GM23338 (cell line): ENCODE measurements at regions not wholly inside any gene's neighbourhood (a gene's known extent, or its start where the extent isn't known, plus 50 kb on each side); places are given as distances from the start of the nearest gene placed in this dataset.

Experiments used
- ATAC-seq: fragments of 200-7000 bp; cut with Tn5 transposase; 3 replicates; pipeline ENCODE4 v1.9.1; 2020
- DNase-seq: peaks from one replicate; pipeline ENCODE4 v3.0.0-alpha.2; 2015; ENCODE audit warnings: low spot score
- H2AFZ ChIP-seq: fragments of 200-600 bp; sonication (generic); 2 replicates; pipeline ENCODE4 v1.8.0; 2016; ENCODE audit warnings: antibody characterized with exemption, mild to moderate bottlenecking, moderate library complexity
- H3F3A ChIP-seq: fragments of 200-600 bp; sonication (generic); replicated peaks from 2 replicates; pipeline ENCODE4 v1.8.0; 2017; ENCODE audit warnings: antibody characterized with exemption, mixed run types, low read depth
- H3K27ac ChIP-seq: fragments of 200-600 bp; sonication (generic); 2 replicates; pipeline ENCODE4 v1.6.1; 2016; ENCODE audit warnings: low read depth
- H3K27me3 ChIP-seq: fragments of 200-600 bp; sonication (generic); 2 replicates; pipeline ENCODE4 v1.8.0; 2016; ENCODE audit warnings: mild to moderate bottlenecking, mixed run types, moderate library complexity; ENCODE audit not compliant: insufficient read depth
- H3K36me3 ChIP-seq: fragments of 200-600 bp; sonication (generic); 2 replicates; pipeline ENCODE4 v1.8.0; 2016; ENCODE audit warnings: mild to moderate bottlenecking; ENCODE audit not compliant: insufficient read depth
- H3K4me1 ChIP-seq: fragments of 200-600 bp; sonication (generic); 2 replicates; pipeline ENCODE4 v1.8.0; 2016; ENCODE audit warnings: mild to moderate bottlenecking, moderate library complexity; ENCODE audit not compliant: insufficient read depth
- H3K4me2 ChIP-seq: fragments of 200-600 bp; sonication (generic); 2 replicates; pipeline ENCODE4 v1.7.1; 2017; ENCODE audit warnings: mixed run types
- H3K4me3 ChIP-seq: fragments of 200-600 bp; sonication (generic); 2 replicates; pipeline ENCODE4 v1.6.1; 2016; ENCODE audit warnings: mixed run types
- H3K79me2 ChIP-seq: fragments of 200-600 bp; sonication (generic); replicated peaks from 2 replicates; pipeline ENCODE4 v1.8.0; 2017; ENCODE audit warnings: mild to moderate bottlenecking; ENCODE audit not compliant: insufficient read depth
- H3K9me2 ChIP-seq: fragments of 200-600 bp; sonication (generic); 2 replicates; pipeline ENCODE4 v1.8.0; 2017; ENCODE audit not compliant: insufficient read depth
- H4K20me1 ChIP-seq: fragments of 200-600 bp; sonication (generic); replicated peaks from 2 replicates; pipeline ENCODE4 v1.8.0; 2017; ENCODE audit warnings: mild to moderate bottlenecking; ENCODE audit not compliant: insufficient read depth
- H3K27ac Mint-ChIP-seq: 2 replicates; pipeline ENCODE4 v1.8.0; 2020; ENCODE audit warnings: inconsistent platforms, mild to moderate bottlenecking, moderate library complexity, mixed read lengths
- H3K27me3 Mint-ChIP-seq: 3 replicates; pipeline ENCODE4 v1.8.0; 2022; ENCODE audit warnings: low read depth, mild to moderate bottlenecking, moderate library complexity, mixed read lengths, inconsistent platforms; ENCODE audit not compliant: insufficient read depth, poor library complexity
- H3K36me3 Mint-ChIP-seq: 3 replicates; pipeline ENCODE4 v1.8.0; 2021; ENCODE audit warnings: low read depth, mild to moderate bottlenecking, inconsistent platforms, moderate library complexity, mixed read lengths
- H3K4me1 Mint-ChIP-seq: 3 replicates; pipeline ENCODE4 v1.8.0; 2020; ENCODE audit warnings: mild to moderate bottlenecking, inconsistent platforms, mixed read lengths
- H3K4me3 Mint-ChIP-seq: 3 replicates; pipeline ENCODE4 v1.8.0; 2021; ENCODE audit warnings: moderate library complexity, mild to moderate bottlenecking, inconsistent platforms, mixed read lengths
- H3K9me3 Mint-ChIP-seq: 3 replicates; pipeline ENCODE4 v1.8.0; 2020; ENCODE audit warnings: moderate library complexity, mild to moderate bottlenecking, inconsistent platforms, mixed read lengths
- CREB1 ChIP-seq: fragments of 250-450 bp; sonication (Bioruptor Pico); IDR thresholded peaks from 2 replicates; pipeline ENCODE4 v1.5.0; 2020; ENCODE audit warnings: low read depth, mild to moderate bottlenecking, moderate library complexity
- CTCF ChIP-seq, 2 experiments: fragments of 200-600 bp in 1 of 2; sonication (generic) in 1 of 2; conservative IDR thresholded peaks; 2 replicates each; pipeline versions ENCODE4 v1.5.1 to v1.6.1; 2016 to 2017; ENCODE audit warnings: antibody characterized with exemption in 2 of 2, low read depth in 2 of 2, mild to moderate bottlenecking in 2 of 2, moderate library complexity in 1 of 2
- EZH2 ChIP-seq: fragments of 200-600 bp; sonication (generic); IDR thresholded peaks from one replicate; pipeline ENCODE4 v1.8.0; 2017; ENCODE audit warnings: antibody characterized with exemption, mild to moderate bottlenecking, low read depth; ENCODE audit not compliant: unreplicated experiment
- JUNB ChIP-seq: IDR thresholded peaks from one replicate; pipeline ENCODE4 v1.6.1; 2016; ENCODE audit warnings: antibody characterized with exemption; ENCODE audit not compliant: unreplicated experiment
- NANOG ChIP-seq: IDR thresholded peaks from 2 replicates; pipeline ENCODE4 v1.6.1; 2016; ENCODE audit warnings: antibody characterized with exemption, borderline replicate concordance
- STAT1 ChIP-seq: IDR thresholded peaks from one replicate; pipeline ENCODE4 v1.6.1; 2016; ENCODE audit warnings: antibody characterized with exemption; ENCODE audit not compliant: unreplicated experiment
- ZNF462 ChIP-seq: fragments of 250-450 bp; sonication (Bioruptor Pico); IDR thresholded peaks from 2 replicates; pipeline ENCODE4 v1.5.0; 2020; ENCODE audit warnings: mild to moderate bottlenecking, moderate library complexity

GRCh38 chr5:43774881-43775399 is 172.0 kb downstream of the NNT start (continued):
- no peak for TF ChIP-seq ZNF462 (CRISPR knock-in tag)

GRCh38 chr5:43773478-43773844 is 170.5 kb downstream of the NNT start:
- no peaks in the 10 kb centered on the region for H3K9me3 Mint-ChIP-seq
- Histone ChIP-seq H3K4me3 (no peak overlapping the region), H4K20me1 (no peaks in the 10 kb centered on the region), H3K36me3 (no peaks in the 10 kb centered on the region), H3F3A (no peaks in the 10 kb centered on the region), H3K27me3 (no peaks in the 10 kb centered on the region), H3K79me2 (no peaks in the 10 kb centered on the region), H3K9me2 (peaks cover 7% of the 10 kb centered on the region; the same call in 1 of the 2 replicates), H2AFZ (no peak overlapping the region), H3K27ac (peak overlapping the region; percentile 71), H3K4me2 (no peak overlapping the region), H3K4me1 (peaks cover 16% of the 10 kb centered on the region)
- H3K36me3 Mint-ChIP-seq = no peaks in the 10 kb centered on the region
- ATAC-seq (no peak), DNase-seq (peak; percentile 49)
- peaks cover 20% of the 10 kb centered on the region; the same call in 2 of the 3 replicates for H3K4me1 Mint-ChIP-seq
- H3K4me3 Mint-ChIP-seq = no peak overlapping the region
- no peaks in the 10 kb centered on the region for H3K27me3 Mint-ChIP-seq
- peak overlapping the region; percentile 91 for H3K27ac Mint-ChIP-seq
- TF ChIP-seq CREB1 (CRISPR knock-in tag) (no peak), NANOG (no peak), CTCF (conservative IDR thresholded peaks at IDR 0.05; ENCODE audit: low read depth in 2 of 2) (no peak), ZNF462 (CRISPR knock-in tag) (no peak), EZH2 (no peak), STAT1 (no peak), JUNB (no peak)
